HG03108 (cell line): ENCODE measurements at regions not wholly inside any gene's neighbourhood (a gene's known extent, or its start where the extent isn't known, plus 50 kb on each side); places are given as distances from the start of the nearest gene placed in this dataset.

ENCODE experiments used
- ATAC-seq: cut with Tn5 transposase; IDR thresholded peaks from one replicate; pipeline ENCODE4 v1.9.1; 2021; ENCODE audit warnings: moderate library complexity; ENCODE audit not compliant: unreplicated experiment

DNA sequence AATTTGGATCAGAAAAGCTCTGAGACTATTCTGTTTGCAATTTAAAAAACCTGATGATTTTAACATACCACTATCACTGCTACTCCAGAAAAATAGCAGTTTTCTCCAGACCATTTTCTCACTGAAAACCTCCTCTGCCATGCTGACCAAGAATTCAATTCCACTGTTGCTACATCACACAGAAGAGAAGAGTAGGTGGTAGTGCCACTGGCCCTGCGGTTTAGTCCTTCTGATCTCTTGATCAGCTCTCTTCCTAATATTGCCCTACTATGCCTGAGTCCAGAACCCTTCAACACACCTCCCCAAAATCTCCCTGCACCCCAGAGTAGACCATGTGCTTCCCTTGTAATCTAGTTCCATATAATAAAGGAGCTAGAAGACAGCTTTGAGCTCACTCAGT, 55.8 kb upstream of the HS3ST1 start:
- no peak for ATAC-seq

DNA sequence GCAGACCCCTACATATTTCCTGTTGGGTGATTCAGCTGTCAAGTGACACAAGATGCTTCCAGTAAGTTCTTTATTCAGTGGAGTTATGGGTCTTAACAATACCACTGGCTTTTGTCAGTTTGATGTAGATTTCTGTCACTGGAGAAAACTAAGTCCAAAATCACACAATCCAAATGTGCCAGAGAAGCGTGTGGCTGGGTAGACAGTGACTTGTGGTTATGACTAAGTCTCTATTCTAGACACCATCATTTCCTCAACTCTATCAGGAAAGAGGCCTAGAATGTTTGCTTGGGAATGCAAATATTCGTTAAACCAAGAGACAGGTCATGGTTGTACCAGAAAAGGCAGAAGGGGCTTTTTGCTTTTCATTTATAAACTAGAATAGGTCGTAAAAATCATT, 54.4 kb upstream of the HS3ST1 start:
- ATAC-seq, result no peak

DNA sequence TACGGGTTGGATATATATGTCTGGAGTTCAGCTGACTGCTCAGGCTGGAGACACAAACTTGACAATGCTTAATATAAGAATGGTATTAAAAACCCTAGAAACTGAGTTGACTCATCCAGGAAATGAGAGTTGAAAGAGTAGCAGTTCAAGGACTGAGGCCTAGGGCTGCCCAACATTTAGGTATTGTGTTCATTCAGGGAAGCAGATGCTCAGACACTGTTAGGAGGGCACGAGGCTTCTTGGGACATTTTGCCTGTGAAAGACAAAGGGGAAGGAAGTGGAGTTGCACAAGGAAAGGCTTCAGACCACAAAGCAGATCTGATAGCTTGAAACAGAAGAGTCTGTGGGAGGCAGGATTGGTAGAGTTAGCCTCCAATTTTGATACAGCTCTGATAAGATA, 52.0 kb upstream of the HS3ST1 start:
- ATAC-seq, result peak; percentile 90
